GM21360 (cell line): ENCODE measurements at regions not wholly inside any gene's neighbourhood (a gene's known extent, or its start where the extent isn't known, plus 50 kb on each side); places are given as distances from the start of the nearest gene placed in this dataset.
"Not testable (repeated sequence)": the region's sequence is repeated elsewhere in the genome, so short reads cannot be mapped to it uniquely, and the experiment has no call there.

Experiments used
- ATAC-seq: cut with Tn5 transposase; IDR thresholded peaks from one replicate; pipeline ENCODE4 v1.9.1; 2021; ENCODE audit warnings: mild to moderate bottlenecking, moderate library complexity; ENCODE audit not compliant: unreplicated experiment

GRCh38 chr6:121593011-121593641 is 157.7 kb downstream of the GJA1 start:
- no peak for ATAC-seq

GRCh38 chr6:121594053-121594452 is 158.6 kb downstream of the GJA1 start:
- no peak for ATAC-seq

DNA sequence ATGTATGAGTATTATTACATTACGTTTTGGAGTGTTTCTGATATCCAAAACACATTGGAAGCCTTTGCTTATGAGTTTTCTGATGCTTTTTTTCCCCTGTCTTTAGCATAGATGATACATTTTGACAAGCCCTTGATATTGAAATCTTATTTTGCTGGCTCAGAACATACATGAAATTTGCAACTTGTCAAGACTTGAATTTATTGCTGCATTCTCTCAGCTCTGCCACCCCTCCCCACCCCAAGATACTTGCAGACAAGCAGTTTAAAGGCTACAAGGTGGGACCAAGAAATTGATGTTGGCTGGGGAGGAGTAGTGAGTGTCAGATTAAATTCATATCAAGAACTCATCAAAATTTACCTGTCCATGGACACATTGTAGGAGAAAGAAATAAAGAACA is 160.2 kb downstream of the GJA1 start:
- no peak for ATAC-seq

GRCh38 chr6:121596441-121596840 is 161.0 kb downstream of the GJA1 start:
- no peak for ATAC-seq

DNA sequence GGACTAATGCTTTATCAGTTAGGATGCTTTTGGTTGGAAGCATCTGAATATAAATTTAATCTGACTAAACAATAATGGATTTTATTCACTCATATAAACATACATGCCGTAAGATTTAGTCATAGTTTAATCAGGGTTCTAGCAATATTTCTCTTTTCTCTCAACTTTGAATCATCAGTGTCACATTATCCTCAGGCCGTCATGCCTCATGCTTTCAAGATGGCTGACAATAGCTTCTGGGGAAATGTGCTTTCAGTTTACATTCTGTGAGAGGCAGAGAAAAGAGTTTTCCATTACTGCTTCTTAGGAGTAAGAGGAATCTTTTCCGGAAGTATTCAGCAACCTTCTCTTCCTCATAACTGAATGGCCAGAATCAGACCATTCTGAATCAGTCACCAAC is 162.2 kb downstream of the GJA1 start:
- ATAC-seq = no peak

DNA sequence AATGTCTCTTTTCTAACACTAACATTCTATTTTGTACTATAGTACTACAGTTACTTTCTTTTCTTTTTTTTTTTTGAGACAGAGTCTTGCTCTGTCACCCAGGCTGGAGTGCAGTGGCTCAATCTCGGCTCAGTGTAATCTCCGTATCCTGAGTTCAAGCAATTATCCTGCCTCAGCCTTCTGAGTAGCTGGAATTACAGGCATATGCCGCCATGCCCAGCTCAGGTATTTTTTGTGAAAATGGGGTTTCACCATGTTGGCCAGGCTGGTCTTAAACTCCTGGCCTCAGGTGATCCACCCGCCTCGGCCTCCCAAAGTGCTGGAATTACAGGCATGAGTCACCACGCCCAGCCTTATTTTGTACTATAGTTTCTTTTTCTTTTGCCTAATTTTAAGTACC is 163.9 kb downstream of the GJA1 start:
- not testable (repeated sequence) for ATAC-seq

GRCh38 chr6:121600389-121601168 is 165.1 kb downstream of the GJA1 start:
- no peak for ATAC-seq

- ATAC-seq = no peak
Measured at GRCh38 chr6:121603486-121603885, 168.0 kb downstream of the GJA1 start.

GRCh38 chr6:121607721-121608120 is 172.3 kb downstream of the GJA1 start:
- ATAC-seq = no peak

- ATAC-seq = no peak
Measured at GRCh38 chr6:121608270-121608669, 172.8 kb downstream of the GJA1 start.

GRCh38 chr6:121609281-121609680 is 173.8 kb downstream of the GJA1 start:
- ATAC-seq = no peak

DNA sequence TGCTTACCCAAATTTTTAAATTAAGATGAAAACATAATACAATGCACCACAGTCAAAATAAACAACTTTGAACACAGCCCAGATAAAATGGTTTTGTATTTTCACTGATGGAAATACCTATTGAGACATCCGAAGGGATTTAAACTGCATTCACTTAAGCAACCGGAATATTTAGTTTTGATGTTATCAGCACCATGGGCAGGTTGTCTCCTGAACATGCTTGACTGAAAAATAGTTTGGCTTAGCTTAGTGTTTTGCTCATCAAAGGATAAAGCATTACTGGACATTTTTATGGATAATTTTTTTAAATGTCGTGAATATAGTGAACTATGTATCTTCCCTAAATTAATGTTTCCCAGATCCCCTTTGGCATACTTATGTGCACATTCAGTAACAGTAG is 177.5 kb downstream of the GJA1 start:
- ATAC-seq = no peak

- ATAC-seq = no peak
Measured at GRCh38 chr6:121614115-121614514, 178.7 kb downstream of the GJA1 start.

DNA sequence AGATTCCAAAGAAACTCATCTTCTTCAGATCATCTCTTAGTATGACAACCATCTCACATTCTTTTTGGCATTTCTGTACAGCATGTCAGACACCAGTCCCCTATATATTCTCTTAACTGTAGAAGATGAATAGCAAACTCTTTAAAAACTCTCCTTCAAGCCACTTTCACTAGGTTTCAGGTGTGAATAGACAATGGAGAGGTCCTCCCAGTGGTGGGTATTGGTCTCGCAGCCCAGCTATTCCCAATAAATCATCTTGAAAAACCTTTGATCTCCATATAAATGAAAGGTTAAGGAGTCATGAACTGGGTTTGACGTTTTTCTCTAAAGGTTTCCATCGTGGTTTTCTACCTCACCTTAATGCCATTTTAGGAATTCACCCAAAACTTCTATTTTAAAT is 180.0 kb downstream of the GJA1 start:
- ATAC-seq = no peak

GRCh38 chr6:121616406-121616805 is 181.0 kb downstream of the GJA1 start:
- ATAC-seq = no peak

- no peak for ATAC-seq
Measured at GRCh38 chr6:121617388-121617787, 181.9 kb downstream of the GJA1 start.

DNA sequence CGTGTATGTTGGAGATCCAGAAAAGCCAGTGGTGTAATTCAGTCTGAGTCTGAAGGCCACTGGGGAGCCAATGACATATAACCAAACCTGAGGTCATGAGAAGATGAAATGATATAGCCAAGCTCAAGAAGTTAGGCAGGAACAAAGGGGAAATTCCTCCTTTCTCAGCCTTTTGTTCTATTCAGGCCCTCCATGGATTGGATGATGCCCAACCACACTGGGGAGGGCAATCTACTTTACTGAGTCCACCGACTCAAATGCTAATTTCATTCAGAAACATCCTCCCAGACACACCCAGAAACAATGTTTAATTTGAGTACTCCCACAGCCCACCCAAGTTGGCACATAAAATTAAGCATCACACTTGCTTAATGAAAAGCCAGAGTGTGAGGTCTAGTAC is 183.6 kb downstream of the GJA1 start:
- no peak for ATAC-seq

DNA sequence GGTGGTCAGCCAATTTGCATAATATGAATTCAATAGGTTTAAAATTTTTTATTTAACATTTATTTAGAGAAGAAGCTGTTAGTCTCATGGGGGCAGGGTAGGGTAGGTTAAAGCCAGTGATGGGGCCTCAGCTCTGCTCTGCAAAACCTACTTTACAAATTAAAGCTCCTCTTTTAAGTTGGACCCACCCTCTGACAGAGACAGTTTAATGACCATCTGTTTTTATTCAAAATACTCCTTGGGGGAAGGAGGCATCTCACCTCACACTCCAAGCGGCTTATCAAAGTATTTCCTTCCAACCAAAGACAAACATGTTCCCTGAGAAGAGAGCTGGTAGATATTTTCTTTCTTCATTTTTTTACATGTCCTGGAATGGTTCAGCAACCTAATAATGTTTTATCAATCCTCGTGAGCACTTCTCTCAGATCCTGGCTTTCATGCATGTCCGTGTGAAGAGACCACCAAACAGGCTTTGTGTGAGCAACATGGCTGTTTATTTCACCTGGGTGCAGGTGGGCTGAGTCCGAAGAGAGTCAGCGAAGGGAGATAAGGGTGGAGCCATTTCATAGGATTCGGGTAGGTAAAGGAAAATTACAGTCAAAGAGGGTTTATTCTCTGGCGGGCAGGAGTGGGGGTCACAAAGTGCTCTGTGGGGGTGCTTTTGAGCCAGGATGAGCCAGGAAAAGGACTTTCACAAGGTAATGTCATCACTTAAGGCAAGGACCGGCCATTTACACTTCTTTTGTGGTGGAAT is 184.7 kb downstream of the GJA1 start:
- ATAC-seq = no peak

DNA sequence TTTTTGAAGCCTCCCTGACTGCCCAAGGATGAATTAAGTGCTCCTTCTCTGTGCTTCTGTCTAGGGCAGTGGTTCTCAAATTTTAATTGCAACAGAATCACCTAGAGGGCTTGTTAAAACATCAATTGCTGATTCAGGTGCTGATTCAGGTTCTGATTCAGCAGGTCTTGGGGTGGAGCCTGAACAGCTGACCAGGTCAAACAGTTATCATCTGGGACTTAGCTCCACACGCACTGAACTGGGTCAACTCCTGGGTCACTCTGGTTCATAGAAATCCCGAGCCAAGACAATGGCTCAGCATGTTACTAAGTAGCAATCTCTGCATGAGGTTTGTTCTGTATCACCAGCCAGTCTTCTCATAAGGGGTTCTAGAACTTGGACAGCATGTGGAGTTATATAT is 192.3 kb downstream of the GJA1 start:
- ATAC-seq = no peak

- no peak for ATAC-seq
Measured at GRCh38 chr6:121630716-121631115, 195.3 kb downstream of the GJA1 start.

GRCh38 chr6:121631752-121632151 is 196.3 kb downstream of the GJA1 start:
- ATAC-seq = not testable (repeated sequence)

DNA sequence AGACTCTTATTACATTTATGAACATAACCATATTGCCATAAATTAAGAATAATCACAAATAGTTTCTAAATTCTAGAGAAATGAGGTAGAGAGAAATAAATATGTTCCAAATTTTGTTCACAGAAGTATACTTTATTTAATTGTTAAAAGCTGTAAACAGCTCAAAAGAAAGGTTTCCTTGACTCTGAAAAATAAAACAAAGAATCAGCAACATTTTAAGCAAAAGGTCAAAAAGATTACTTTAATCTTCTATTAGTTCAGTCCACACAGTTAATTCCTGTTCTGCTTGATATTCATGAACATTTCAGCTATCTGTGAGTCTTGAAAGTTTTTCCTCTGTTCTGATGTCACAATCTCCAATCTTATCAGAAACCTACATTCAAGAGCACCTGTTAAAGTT is 197.9 kb downstream of the GJA1 start:
- no peak for ATAC-seq
